ENCODE measurements at regions not wholly inside any gene's neighbourhood (a gene's known extent, or its start where the extent isn't known, plus 50 kb on each side); places are given as distances from the start of the nearest gene placed in this dataset.

- Mint-ChIP-seq H3K27me3 (ENCODE audit: low read depth) (no peaks in the 10 kb centered on the region), H3K27ac (ENCODE audit: unreplicated experiment) (peak overlapping the region; percentile 8), H3K9me3 (no peaks in the 10 kb centered on the region), H3K36me3 (ENCODE audit: low read depth) (no peaks in the 10 kb centered on the region), H3K4me1 (peaks cover 16% of the 10 kb centered on the region), H3K4me3 (no peak overlapping the region)
- TF ChIP-seq CTCF (conservative IDR thresholded peaks at IDR 0.05): no peak
- no peak for DNase-seq (ENCODE audit: low read depth, low spot score)
Measured at GRCh38 chr2:150587547-150588505, 100.4 kb upstream of the RND3 start.

GRCh38 chr2:150586858-150587257 is 99.4 kb upstream of the RND3 start:
- DNase-seq (ENCODE audit: low read depth, low spot score): no peak

GRCh38 chr2:150585221-150585971 is 97.9 kb upstream of the RND3 start:
- no peak overlapping the region for H3K4me3 Mint-ChIP-seq
- H3K27ac Mint-ChIP-seq (ENCODE audit: unreplicated experiment): no peak overlapping the region
- H3K9me3 Mint-ChIP-seq: peaks cover 7% of the 10 kb centered on the region
- no peak for DNase-seq (ENCODE audit: low read depth, low spot score)
- H3K27me3 Mint-ChIP-seq (ENCODE audit: low read depth): no peaks in the 10 kb centered on the region
- H3K4me1 Mint-ChIP-seq: peaks cover 16% of the 10 kb centered on the region
- TF ChIP-seq CTCF (conservative IDR thresholded peaks at IDR 0.05): no peak
- H3K36me3 Mint-ChIP-seq (ENCODE audit: low read depth): no peaks in the 10 kb centered on the region

More at GRCh38 chr2:150586858-150587257, 99.4 kb upstream of the RND3 start:
- Mint-ChIP-seq H3K9me3 (peaks cover under 1% of the 10 kb centered on the region), H3K36me3 (ENCODE audit: low read depth) (no peaks in the 10 kb centered on the region), H3K27me3 (ENCODE audit: low read depth) (no peaks in the 10 kb centered on the region), H3K4me1 (peaks cover 16% of the 10 kb centered on the region), H3K4me3 (no peak overlapping the region), H3K27ac (ENCODE audit: unreplicated experiment) (no peak overlapping the region)
- TF ChIP-seq CTCF (conservative IDR thresholded peaks at IDR 0.05): no peak

- no peaks in the 10 kb centered on the region for H3K27me3 Mint-ChIP-seq (ENCODE audit: low read depth)
- peaks cover 7% of the 10 kb centered on the region for H3K36me3 Mint-ChIP-seq (ENCODE audit: low read depth)
- H3K4me1 Mint-ChIP-seq: peaks cover 13% of the 10 kb centered on the region
- H3K4me3 Mint-ChIP-seq: no peak overlapping the region
- no peak for DNase-seq (ENCODE audit: low read depth, low spot score)
- H3K27ac Mint-ChIP-seq (ENCODE audit: unreplicated experiment): no peak overlapping the region
- no peak for TF ChIP-seq CTCF (conservative IDR thresholded peaks at IDR 0.05)
- H3K9me3 Mint-ChIP-seq: peaks cover 14% of the 10 kb centered on the region
Measured at GRCh38 chr2:150584081-150584480, 96.6 kb upstream of the RND3 start.

GRCh38 chr2:150581717-150582472 is 94.4 kb upstream of the RND3 start:
- no peak for DNase-seq (ENCODE audit: low read depth, low spot score)

More at GRCh38 chr2:150581717-150582472, 94.4 kb upstream of the RND3 start:
- TF ChIP-seq CTCF (conservative IDR thresholded peaks at IDR 0.05): no peak
- peaks cover 22% of the 10 kb centered on the region for H3K36me3 Mint-ChIP-seq (ENCODE audit: low read depth)
- no peak overlapping the region for H3K4me3 Mint-ChIP-seq
- no peaks in the 10 kb centered on the region for H3K27me3 Mint-ChIP-seq (ENCODE audit: low read depth)
- H3K27ac Mint-ChIP-seq (ENCODE audit: unreplicated experiment): no peak overlapping the region
- peaks cover 21% of the 10 kb centered on the region for H3K9me3 Mint-ChIP-seq
- no peaks in the 10 kb centered on the region for H3K4me1 Mint-ChIP-seq

Measured in neural crest cell (in vitro differentiated cells).